HL-60 (cell line): ENCODE measurements at regions not wholly inside any gene's neighbourhood (a gene's known extent, or its start where the extent isn't known, plus 50 kb on each side); places are given as distances from the start of the nearest gene placed in this dataset.

ENCODE experiments used
- GABPA ChIP-seq: IDR thresholded peaks from 2 replicates; pipeline ENCODE4 v1.6.1; 2012; ENCODE audit warnings: low read depth
- SPI1 ChIP-seq: IDR thresholded peaks from 2 replicates; pipeline ENCODE4 v1.6.1; 2012; ENCODE audit warnings: low read depth, mild to moderate bottlenecking, borderline replicate concordance
- TF ChIP-seq, protein P1 (sequence below): IDR thresholded peaks from one replicate; pipeline ENCODE4 v1.5.1; 2011; ENCODE audit warnings: low read length, control low read depth, inconsistent platforms; ENCODE audit not compliant: insufficient read depth
- TF ChIP-seq, protein P2 (sequence below): IDR thresholded peaks from 2 replicates; pipeline ENCODE4 v1.6.1; 2012; ENCODE audit warnings: low read depth; ENCODE audit not compliant: insufficient replicate concordance

DNA sequence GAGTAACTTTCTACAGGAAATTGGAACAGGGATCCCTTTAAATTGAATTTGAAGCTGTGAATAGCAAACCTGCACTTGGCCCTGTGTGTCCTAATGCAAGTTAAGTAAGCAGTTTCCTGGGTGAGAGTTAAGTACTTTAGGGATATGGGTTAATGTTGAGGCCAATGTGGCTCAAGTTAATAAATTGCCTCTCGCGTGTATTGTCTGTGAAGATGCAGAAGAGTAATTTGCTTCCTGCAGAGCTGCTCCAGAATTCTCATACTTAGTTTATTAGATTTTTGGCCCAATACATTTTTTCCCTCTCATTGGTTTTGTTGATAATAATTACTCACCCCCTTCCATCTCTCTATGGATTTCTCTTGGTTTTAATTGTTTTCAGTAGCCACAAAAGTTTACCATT lies 86.5 kb downstream of the SLC25A47 start:
- TF ChIP-seq, protein P1, sequence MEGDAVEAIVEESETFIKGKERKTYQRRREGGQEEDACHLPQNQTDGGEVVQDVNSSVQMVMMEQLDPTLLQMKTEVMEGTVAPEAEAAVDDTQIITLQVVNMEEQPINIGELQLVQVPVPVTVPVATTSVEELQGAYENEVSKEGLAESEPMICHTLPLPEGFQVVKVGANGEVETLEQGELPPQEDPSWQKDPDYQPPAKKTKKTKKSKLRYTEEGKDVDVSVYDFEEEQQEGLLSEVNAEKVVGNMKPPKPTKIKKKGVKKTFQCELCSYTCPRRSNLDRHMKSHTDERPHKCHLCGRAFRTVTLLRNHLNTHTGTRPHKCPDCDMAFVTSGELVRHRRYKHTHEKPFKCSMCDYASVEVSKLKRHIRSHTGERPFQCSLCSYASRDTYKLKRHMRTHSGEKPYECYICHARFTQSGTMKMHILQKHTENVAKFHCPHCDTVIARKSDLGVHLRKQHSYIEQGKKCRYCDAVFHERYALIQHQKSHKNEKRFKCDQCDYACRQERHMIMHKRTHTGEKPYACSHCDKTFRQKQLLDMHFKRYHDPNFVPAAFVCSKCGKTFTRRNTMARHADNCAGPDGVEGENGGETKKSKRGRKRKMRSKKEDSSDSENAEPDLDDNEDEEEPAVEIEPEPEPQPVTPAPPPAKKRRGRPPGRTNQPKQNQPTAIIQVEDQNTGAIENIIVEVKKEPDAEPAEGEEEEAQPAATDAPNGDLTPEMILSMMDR: no peak
- TF ChIP-seq SPI1: no peak
- no peak for TF ChIP-seq GABPA
- TF ChIP-seq, protein P2, sequence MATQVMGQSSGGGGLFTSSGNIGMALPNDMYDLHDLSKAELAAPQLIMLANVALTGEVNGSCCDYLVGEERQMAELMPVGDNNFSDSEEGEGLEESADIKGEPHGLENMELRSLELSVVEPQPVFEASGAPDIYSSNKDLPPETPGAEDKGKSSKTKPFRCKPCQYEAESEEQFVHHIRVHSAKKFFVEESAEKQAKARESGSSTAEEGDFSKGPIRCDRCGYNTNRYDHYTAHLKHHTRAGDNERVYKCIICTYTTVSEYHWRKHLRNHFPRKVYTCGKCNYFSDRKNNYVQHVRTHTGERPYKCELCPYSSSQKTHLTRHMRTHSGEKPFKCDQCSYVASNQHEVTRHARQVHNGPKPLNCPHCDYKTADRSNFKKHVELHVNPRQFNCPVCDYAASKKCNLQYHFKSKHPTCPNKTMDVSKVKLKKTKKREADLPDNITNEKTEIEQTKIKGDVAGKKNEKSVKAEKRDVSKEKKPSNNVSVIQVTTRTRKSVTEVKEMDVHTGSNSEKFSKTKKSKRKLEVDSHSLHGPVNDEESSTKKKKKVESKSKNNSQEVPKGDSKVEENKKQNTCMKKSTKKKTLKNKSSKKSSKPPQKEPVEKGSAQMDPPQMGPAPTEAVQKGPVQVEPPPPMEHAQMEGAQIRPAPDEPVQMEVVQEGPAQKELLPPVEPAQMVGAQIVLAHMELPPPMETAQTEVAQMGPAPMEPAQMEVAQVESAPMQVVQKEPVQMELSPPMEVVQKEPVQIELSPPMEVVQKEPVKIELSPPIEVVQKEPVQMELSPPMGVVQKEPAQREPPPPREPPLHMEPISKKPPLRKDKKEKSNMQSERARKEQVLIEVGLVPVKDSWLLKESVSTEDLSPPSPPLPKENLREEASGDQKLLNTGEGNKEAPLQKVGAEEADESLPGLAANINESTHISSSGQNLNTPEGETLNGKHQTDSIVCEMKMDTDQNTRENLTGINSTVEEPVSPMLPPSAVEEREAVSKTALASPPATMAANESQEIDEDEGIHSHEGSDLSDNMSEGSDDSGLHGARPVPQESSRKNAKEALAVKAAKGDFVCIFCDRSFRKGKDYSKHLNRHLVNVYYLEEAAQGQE: no peak
